ENCODE measurements at regions not wholly inside any gene's neighbourhood (a gene's known extent, or its start where the extent isn't known, plus 50 kb on each side); places are given as distances from the start of the nearest gene placed in this dataset.

DNA sequence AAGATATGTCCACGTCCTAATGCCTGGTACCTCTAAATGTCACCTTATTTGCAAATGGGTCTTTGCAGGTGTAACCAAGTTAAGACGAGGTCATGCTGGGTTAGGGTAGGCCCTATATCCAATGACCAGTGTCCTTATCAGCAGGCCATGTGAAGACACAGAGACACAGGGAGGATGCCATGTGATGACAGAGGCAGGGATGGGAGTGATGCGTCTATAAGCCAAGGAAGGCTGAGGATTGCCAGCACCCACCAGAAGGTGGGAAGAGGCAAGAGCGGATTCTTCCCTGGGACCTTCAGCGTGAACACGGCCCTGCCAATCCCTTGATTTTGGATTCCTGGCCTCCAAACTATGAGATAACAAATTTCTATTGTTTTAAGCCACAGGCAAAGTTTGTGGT, 123.4 kb upstream of the CXCL14 start:
- no peak for DNase-seq (ENCODE audit: low spot score)
- H3K27me3 Mint-ChIP-seq (ENCODE audit: low read depth), result peaks cover 25% of the 10 kb centered on the region
- H3K4me1 Mint-ChIP-seq (ENCODE audit: low read depth), result no peaks in the 10 kb centered on the region
- no peaks in the 10 kb centered on the region for H3K9me3 Mint-ChIP-seq (ENCODE audit: low read depth)
- no peak overlapping the region for H3K27ac Mint-ChIP-seq (ENCODE audit: unreplicated experiment)
- TF ChIP-seq, protein P1, sequence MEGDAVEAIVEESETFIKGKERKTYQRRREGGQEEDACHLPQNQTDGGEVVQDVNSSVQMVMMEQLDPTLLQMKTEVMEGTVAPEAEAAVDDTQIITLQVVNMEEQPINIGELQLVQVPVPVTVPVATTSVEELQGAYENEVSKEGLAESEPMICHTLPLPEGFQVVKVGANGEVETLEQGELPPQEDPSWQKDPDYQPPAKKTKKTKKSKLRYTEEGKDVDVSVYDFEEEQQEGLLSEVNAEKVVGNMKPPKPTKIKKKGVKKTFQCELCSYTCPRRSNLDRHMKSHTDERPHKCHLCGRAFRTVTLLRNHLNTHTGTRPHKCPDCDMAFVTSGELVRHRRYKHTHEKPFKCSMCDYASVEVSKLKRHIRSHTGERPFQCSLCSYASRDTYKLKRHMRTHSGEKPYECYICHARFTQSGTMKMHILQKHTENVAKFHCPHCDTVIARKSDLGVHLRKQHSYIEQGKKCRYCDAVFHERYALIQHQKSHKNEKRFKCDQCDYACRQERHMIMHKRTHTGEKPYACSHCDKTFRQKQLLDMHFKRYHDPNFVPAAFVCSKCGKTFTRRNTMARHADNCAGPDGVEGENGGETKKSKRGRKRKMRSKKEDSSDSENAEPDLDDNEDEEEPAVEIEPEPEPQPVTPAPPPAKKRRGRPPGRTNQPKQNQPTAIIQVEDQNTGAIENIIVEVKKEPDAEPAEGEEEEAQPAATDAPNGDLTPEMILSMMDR (IDR thresholded peaks at IDR 0.05), result no peak
- H3K4me3 Mint-ChIP-seq (ENCODE audit: unreplicated experiment), result no peak overlapping the region
- no peaks in the 10 kb centered on the region for H3K36me3 Mint-ChIP-seq (ENCODE audit: low read depth)

- TF ChIP-seq, protein P1 (IDR thresholded peaks at IDR 0.05), result no peak
- Mint-ChIP-seq H3K4me1 (ENCODE audit: low read depth) (no peaks in the 10 kb centered on the region), H3K4me3 (ENCODE audit: unreplicated experiment) (no peak overlapping the region), H3K36me3 (ENCODE audit: low read depth) (no peaks in the 10 kb centered on the region), H3K27me3 (ENCODE audit: low read depth) (peaks cover 35% of the 10 kb centered on the region), H3K27ac (ENCODE audit: unreplicated experiment) (no peak overlapping the region), H3K9me3 (ENCODE audit: low read depth) (no peaks in the 10 kb centered on the region)
- DNase-seq (ENCODE audit: low spot score), result no peak
Measured at GRCh38 chr5:135700731-135701130, 121.9 kb upstream of the CXCL14 start.

DNA sequence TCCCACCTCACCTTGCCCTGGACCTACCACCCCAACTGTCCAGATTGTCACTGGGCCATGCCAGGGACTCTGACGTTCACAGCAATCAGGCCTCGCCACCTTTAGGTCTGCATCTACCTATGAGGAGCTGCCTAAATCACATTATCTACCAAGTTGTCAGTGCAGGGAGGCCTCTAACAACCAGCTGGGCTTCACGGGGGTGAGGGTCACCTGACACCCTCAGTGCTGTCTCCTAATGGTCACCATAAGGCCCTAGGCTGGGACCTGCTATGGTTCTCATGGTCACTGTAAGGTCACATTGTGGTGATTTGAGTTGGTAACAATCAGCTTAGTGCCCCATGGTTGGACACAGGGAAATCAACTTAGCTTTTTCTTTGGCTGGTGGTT, 119.2 kb upstream of the CXCL14 start:
- TF ChIP-seq, protein P1 (IDR thresholded peaks at IDR 0.05), result no peak
- H3K9me3 Mint-ChIP-seq (ENCODE audit: low read depth), result no peaks in the 10 kb centered on the region
- no peak overlapping the region for H3K27ac Mint-ChIP-seq (ENCODE audit: unreplicated experiment)
- no peak overlapping the region for H3K4me3 Mint-ChIP-seq (ENCODE audit: unreplicated experiment)
- peaks cover 43% of the 10 kb centered on the region for H3K27me3 Mint-ChIP-seq (ENCODE audit: low read depth)
- H3K4me1 Mint-ChIP-seq (ENCODE audit: low read depth), result no peaks in the 10 kb centered on the region
- DNase-seq (ENCODE audit: low spot score), result no peak
- no peaks in the 10 kb centered on the region for H3K36me3 Mint-ChIP-seq (ENCODE audit: low read depth)

DNA sequence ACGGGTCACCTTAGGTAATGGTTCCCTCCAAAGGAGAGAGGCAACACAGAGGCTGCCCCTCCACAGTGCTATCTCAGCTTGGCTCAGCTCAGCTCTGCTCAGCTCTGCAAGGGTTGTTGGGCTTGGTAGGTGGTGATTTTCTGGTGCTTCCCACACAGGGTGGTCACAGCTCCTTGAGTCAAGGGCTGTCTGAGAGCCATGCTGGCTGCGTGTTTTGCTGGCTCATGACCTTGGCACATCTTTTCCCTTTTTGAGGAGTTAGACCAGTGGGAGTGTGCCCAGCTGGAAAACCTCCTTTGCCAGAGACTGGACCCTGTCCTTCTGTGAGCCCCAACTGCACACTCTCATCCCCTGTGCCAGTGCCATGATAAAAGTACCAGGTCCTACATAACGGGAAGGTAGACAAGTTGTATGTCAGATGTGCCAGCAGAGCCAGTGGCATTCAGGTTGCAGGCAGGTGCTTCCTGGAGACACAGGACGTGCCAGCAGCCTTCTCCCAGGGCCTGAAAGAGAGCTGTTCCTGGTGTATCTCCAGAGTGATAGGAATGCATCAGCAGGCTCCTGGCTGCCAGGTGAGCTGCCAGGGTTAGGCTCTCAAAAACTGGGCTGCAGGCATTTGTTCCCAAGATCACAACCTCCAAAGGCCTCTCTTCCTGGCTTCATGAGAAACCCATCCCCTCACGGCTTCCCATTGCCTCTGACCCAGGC, 118.6 kb upstream of the CXCL14 start:
- no peak for DNase-seq (ENCODE audit: low spot score)
- TF ChIP-seq, protein P1 (IDR thresholded peaks at IDR 0.05), result no peak
- Mint-ChIP-seq H3K36me3 (ENCODE audit: low read depth) (no peaks in the 10 kb centered on the region), H3K27ac (ENCODE audit: unreplicated experiment) (no peak overlapping the region), H3K9me3 (ENCODE audit: low read depth) (no peaks in the 10 kb centered on the region), H3K4me1 (ENCODE audit: low read depth) (no peaks in the 10 kb centered on the region), H3K4me3 (ENCODE audit: unreplicated experiment) (no peak overlapping the region), H3K27me3 (ENCODE audit: low read depth) (peaks cover 47% of the 10 kb centered on the region)

GRCh38 chr5:135696317-135696716, 117.5 kb upstream of the CXCL14 start:
- no peak for DNase-seq (ENCODE audit: low spot score)
- TF ChIP-seq, protein P1 (IDR thresholded peaks at IDR 0.05), result no peak
- no peaks in the 10 kb centered on the region for H3K4me1 Mint-ChIP-seq (ENCODE audit: low read depth)
- no peak overlapping the region for H3K27ac Mint-ChIP-seq (ENCODE audit: unreplicated experiment)
- no peaks in the 10 kb centered on the region for H3K9me3 Mint-ChIP-seq (ENCODE audit: low read depth)
- H3K27me3 Mint-ChIP-seq (ENCODE audit: low read depth), result peaks cover 57% of the 10 kb centered on the region
- H3K4me3 Mint-ChIP-seq (ENCODE audit: unreplicated experiment), result no peak overlapping the region
- no peaks in the 10 kb centered on the region for H3K36me3 Mint-ChIP-seq (ENCODE audit: low read depth)

All from chondrocyte (in vitro differentiated cells).